SU-DHL-6 (cell line): ENCODE measurements at regions not wholly inside any gene's neighbourhood (a gene's known extent, or its start where the extent isn't known, plus 50 kb on each side); places are given as distances from the start of the nearest gene placed in this dataset.

ENCODE experiments used
- H2AFZ ChIP-seq: fragments of 200-600 bp; sonication (generic); 2 replicates; pipeline ENCODE4 v1.6.1; 2014; ENCODE audit warnings: low read depth, mild to moderate bottlenecking, moderate library complexity, mixed read lengths, antibody characterized with exemption, low read length; ENCODE audit not compliant: severe bottlenecking
- H3F3A ChIP-seq: fragments of 200-600 bp; shearing (Covaris generic); 2 replicates; pipeline ENCODE4 v1.6.0; 2016; ENCODE audit warnings: antibody characterized with exemption, mild to moderate bottlenecking; ENCODE audit not compliant: insufficient read depth
- H3K27ac ChIP-seq: fragments of 200-600 bp; sonication (generic); 2 replicates; pipeline ENCODE4 v1.5.1; 2016; ENCODE audit warnings: low read depth, mild to moderate bottlenecking, low read length, moderate library complexity, mixed read lengths
- H3K27me3 ChIP-seq: fragments of 200-600 bp; sonication (generic), shearing (Covaris generic); 2 replicates; pipeline ENCODE4 v1.6.0; 2014; ENCODE audit warnings: mild to moderate bottlenecking, low read length
- H3K36me3 ChIP-seq: fragments of 200-600 bp; sonication (generic); 2 replicates; pipeline ENCODE4 v1.6.1; 2014; ENCODE audit warnings: mild to moderate bottlenecking, low read length, mixed read lengths
- H3K4me2 ChIP-seq: fragments of 300-600, 200-600 bp; shearing (Covaris generic), sonication (generic); 2 replicates; pipeline ENCODE4 v1.6.0; 2014; ENCODE audit warnings: low read length, low read depth, mild to moderate bottlenecking; ENCODE audit not compliant: poor library complexity, severe bottlenecking
- H3K4me3 ChIP-seq: fragments of 200-600 bp; sonication (generic); 2 replicates; pipeline ENCODE4 v1.5.1; 2014; ENCODE audit warnings: antibody characterized with exemption, low read length, mild to moderate bottlenecking, mixed read lengths; ENCODE audit not compliant: insufficient read depth, poor library complexity, severe bottlenecking
- H3K79me2 ChIP-seq: fragments of 200-600 bp; sonication (generic); 2 replicates; pipeline ENCODE4 v1.6.1; 2014; ENCODE audit warnings: mild to moderate bottlenecking, low read length, moderate library complexity; ENCODE audit not compliant: insufficient read depth
- H3K9ac ChIP-seq: fragments of 200-600 bp; sonication (generic); 2 replicates; pipeline ENCODE4 v1.7.0; 2014; ENCODE audit warnings: mild to moderate bottlenecking, low read length
- H3K9me2 ChIP-seq: fragments of 200-600 bp; sonication (generic); replicated peaks from 2 replicates; pipeline ENCODE4 v1.6.1; 2014; ENCODE audit warnings: low read length; ENCODE audit not compliant: insufficient read depth
- H3K9me3 ChIP-seq: fragments of 200-600 bp; sonication (generic); 2 replicates; pipeline ENCODE4 v1.6.1; 2014; ENCODE audit warnings: low read length, mixed read lengths; ENCODE audit not compliant: insufficient read depth
- H4K20me1 ChIP-seq: fragments of 200-600 bp; sonication (generic); 2 replicates; pipeline ENCODE4 v1.6.1; 2014; ENCODE audit warnings: low read depth, mild to moderate bottlenecking, antibody characterized with exemption, low read length, moderate library complexity, mixed read lengths
- CTCF ChIP-seq: fragments of 200-600 bp; sonication (generic); IDR thresholded peaks from one replicate; pipeline ENCODE4 v1.5.1; 2017; ENCODE audit warnings: antibody characterized with exemption, mild to moderate bottlenecking, low read length, moderate library complexity; ENCODE audit not compliant: insufficient read depth, poor library complexity, severe bottlenecking
- EZH2phosphoT487 ChIP-seq: fragments of 200-600 bp; sonication (generic), shearing (Covaris generic); conservative IDR thresholded peaks from 2 replicates; pipeline ENCODE4 v1.6.1; 2018; ENCODE audit warnings: mild to moderate bottlenecking, antibody characterized with exemption, low read length, moderate library complexity, mixed read lengths

GRCh38 chr3:117661818-117662095 is 952.2 kb downstream of the TUSC7 start:
- Histone ChIP-seq H2AFZ (no peak overlapping the region), H3F3A (no peaks in the 10 kb centered on the region), H4K20me1 (no peaks in the 10 kb centered on the region), H3K36me3 (no peaks in the 10 kb centered on the region), H3K27ac (no peak overlapping the region), H3K4me3 (no peak overlapping the region), H3K4me2 (no peak overlapping the region), H3K9me3 (no peaks in the 10 kb centered on the region), H3K9me2 (no peaks in the 10 kb centered on the region), H3K9ac (no peak overlapping the region), H3K79me2 (no peaks in the 10 kb centered on the region), H3K27me3 (no peaks in the 10 kb centered on the region)
- TF ChIP-seq CTCF (no peak), EZH2phosphoT487 (no peak)

- H2AFZ ChIP-seq = no peak overlapping the region
- H4K20me1 ChIP-seq = no peaks in the 10 kb centered on the region
- H3K79me2 ChIP-seq = no peaks in the 10 kb centered on the region
- H3K36me3 ChIP-seq = no peaks in the 10 kb centered on the region
- no peaks in the 10 kb centered on the region for H3K9me3 ChIP-seq
- H3F3A ChIP-seq = no peaks in the 10 kb centered on the region
- no peak for TF ChIP-seq EZH2phosphoT487
- no peak for TF ChIP-seq CTCF
- no peak overlapping the region for H3K4me3 ChIP-seq
- no peaks in the 10 kb centered on the region for H3K27me3 ChIP-seq
- H3K4me2 ChIP-seq = no peak overlapping the region
- H3K9me2 ChIP-seq = no peaks in the 10 kb centered on the region
- no peak overlapping the region for H3K9ac ChIP-seq
- no peak overlapping the region for H3K27ac ChIP-seq
These were observed 955.7 kb downstream of the TUSC7 start for GRCh38 chr3:117665296-117665695.

GRCh38 chr3:117666325-117666724 is 956.7 kb downstream of the TUSC7 start:
- no peaks in the 10 kb centered on the region for H3K79me2 ChIP-seq
- no peak overlapping the region for H2AFZ ChIP-seq
- H3F3A ChIP-seq = no peaks in the 10 kb centered on the region
- no peaks in the 10 kb centered on the region for H3K27me3 ChIP-seq
- H3K4me3 ChIP-seq = no peak overlapping the region
- no peaks in the 10 kb centered on the region for H3K9me2 ChIP-seq
- H3K4me2 ChIP-seq = no peak overlapping the region
- H3K9ac ChIP-seq = no peak overlapping the region
- H3K9me3 ChIP-seq = no peaks in the 10 kb centered on the region
- no peak overlapping the region for H3K27ac ChIP-seq
- H3K36me3 ChIP-seq = no peaks in the 10 kb centered on the region
- TF ChIP-seq CTCF = no peak
- no peak for TF ChIP-seq EZH2phosphoT487
- no peaks in the 10 kb centered on the region for H4K20me1 ChIP-seq

DNA sequence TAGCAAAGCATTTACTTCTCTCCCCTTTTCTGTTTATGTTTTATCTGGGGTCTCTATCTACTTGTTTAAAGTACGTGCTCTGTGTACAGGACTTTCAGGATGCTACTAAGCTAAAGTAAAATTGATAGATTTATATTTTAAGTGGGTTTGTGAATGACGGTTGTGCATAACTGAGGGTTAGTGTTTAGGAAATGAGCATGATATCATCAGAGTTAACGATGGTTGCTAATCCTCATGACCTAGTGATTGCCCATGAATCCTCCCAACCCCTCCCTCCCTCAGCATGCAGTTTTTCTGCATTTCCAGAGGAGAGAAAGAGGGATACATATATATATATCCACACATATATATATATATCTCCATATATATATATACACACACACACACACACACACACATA is 957.2 kb downstream of the TUSC7 start:
- no peaks in the 10 kb centered on the region for H3K9me2 ChIP-seq
- no peak overlapping the region for H3K27ac ChIP-seq
- H3K4me2 ChIP-seq = no peak overlapping the region
- no peaks in the 10 kb centered on the region for H3K79me2 ChIP-seq
- no peaks in the 10 kb centered on the region for H4K20me1 ChIP-seq
- H2AFZ ChIP-seq = no peak overlapping the region
- no peaks in the 10 kb centered on the region for H3K36me3 ChIP-seq
- TF ChIP-seq EZH2phosphoT487 (no peak), CTCF (no peak)
- H3K4me3 ChIP-seq = no peak overlapping the region
- no peak overlapping the region for H3K9ac ChIP-seq
- no peaks in the 10 kb centered on the region for H3F3A ChIP-seq
- no peaks in the 10 kb centered on the region for H3K27me3 ChIP-seq
- H3K9me3 ChIP-seq = no peaks in the 10 kb centered on the region
